ENCODE measurements at regions not wholly inside any gene's neighbourhood (a gene's known extent, or its start where the extent isn't known, plus 50 kb on each side); places are given as distances from the start of the nearest gene placed in this dataset.

GRCh38 chr15:72982714-72983113, 69.5 kb upstream of the NEO1 start:
- Histone ChIP-seq H3K4me3 (ENCODE audit: low read depth, low read length) (no peak overlapping the region), H3K4me1 (ENCODE audit: control insufficient read depth, insufficient read depth, low read length, unreplicated experiment) (no peaks in the 10 kb centered on the region), H3K27ac (ENCODE audit: low read depth, low read length) (no peak overlapping the region), H3K27me3 (ENCODE audit: insufficient read depth, low read length) (no peaks in the 10 kb centered on the region), H3K79me2 (ENCODE audit: control insufficient read depth, insufficient read depth, low read length, unreplicated experiment) (no peaks in the 10 kb centered on the region), H3K36me3 (ENCODE audit: insufficient read depth, low read length) (no peaks in the 10 kb centered on the region), H2AFZ (ENCODE audit: low read length, unreplicated experiment) (no peak overlapping the region)

GRCh38 chr15:72980661-72981060, 71.6 kb upstream of the NEO1 start:
- Histone ChIP-seq H3K36me3 (ENCODE audit: insufficient read depth, low read length) (no peaks in the 10 kb centered on the region), H3K4me3 (ENCODE audit: low read depth, low read length) (no peak overlapping the region), H2AFZ (ENCODE audit: low read length, unreplicated experiment) (no peak overlapping the region), H3K27ac (ENCODE audit: low read depth, low read length) (no peak overlapping the region), H3K27me3 (ENCODE audit: insufficient read depth, low read length) (no peaks in the 10 kb centered on the region), H3K4me1 (ENCODE audit: control insufficient read depth, insufficient read depth, low read length, unreplicated experiment) (no peaks in the 10 kb centered on the region), H3K79me2 (ENCODE audit: control insufficient read depth, insufficient read depth, low read length, unreplicated experiment) (no peaks in the 10 kb centered on the region)

- H3K4me1 ChIP-seq (ENCODE audit: control insufficient read depth, insufficient read depth, low read length, unreplicated experiment): no peaks in the 10 kb centered on the region
- H2AFZ ChIP-seq (ENCODE audit: low read length, unreplicated experiment): no peak overlapping the region
- H3K27ac ChIP-seq (ENCODE audit: low read depth, low read length): no peak overlapping the region
- H3K4me3 ChIP-seq (ENCODE audit: low read depth, low read length): no peak overlapping the region
- H3K27me3 ChIP-seq (ENCODE audit: insufficient read depth, low read length): no peaks in the 10 kb centered on the region
- H3K36me3 ChIP-seq (ENCODE audit: insufficient read depth, low read length): no peaks in the 10 kb centered on the region
- no peaks in the 10 kb centered on the region for H3K79me2 ChIP-seq (ENCODE audit: control insufficient read depth, insufficient read depth, low read length, unreplicated experiment)
Observed at GRCh38 chr15:72979791-72980190, 72.5 kb upstream of the NEO1 start.

DNA sequence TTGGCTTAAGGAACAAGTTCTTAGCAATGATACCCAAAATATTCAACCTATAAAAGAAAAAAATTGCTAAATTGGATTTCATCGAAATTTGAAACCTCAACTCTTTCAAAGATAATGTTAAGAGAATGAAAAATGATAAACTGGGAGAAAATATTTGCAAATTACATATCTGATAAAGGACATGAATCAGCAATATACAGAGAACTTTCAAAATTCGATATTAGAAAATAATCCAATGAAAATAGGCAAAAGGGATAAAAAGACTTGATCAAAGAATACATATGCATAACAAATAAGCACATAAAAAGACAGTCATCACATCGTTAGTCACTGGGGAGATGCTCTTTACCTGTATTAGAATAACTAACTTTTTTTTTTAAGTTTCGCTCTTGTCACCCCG, 73.0 kb upstream of the NEO1 start:
- no peak overlapping the region for H3K27ac ChIP-seq (ENCODE audit: low read depth, low read length)
- H3K79me2 ChIP-seq (ENCODE audit: control insufficient read depth, insufficient read depth, low read length, unreplicated experiment): no peaks in the 10 kb centered on the region
- H2AFZ ChIP-seq (ENCODE audit: low read length, unreplicated experiment): no peak overlapping the region
- H3K27me3 ChIP-seq (ENCODE audit: insufficient read depth, low read length): no peaks in the 10 kb centered on the region
- no peak overlapping the region for H3K4me3 ChIP-seq (ENCODE audit: low read depth, low read length)
- H3K36me3 ChIP-seq (ENCODE audit: insufficient read depth, low read length): no peaks in the 10 kb centered on the region
- H3K4me1 ChIP-seq (ENCODE audit: control insufficient read depth, insufficient read depth, low read length, unreplicated experiment): no peaks in the 10 kb centered on the region

DNA sequence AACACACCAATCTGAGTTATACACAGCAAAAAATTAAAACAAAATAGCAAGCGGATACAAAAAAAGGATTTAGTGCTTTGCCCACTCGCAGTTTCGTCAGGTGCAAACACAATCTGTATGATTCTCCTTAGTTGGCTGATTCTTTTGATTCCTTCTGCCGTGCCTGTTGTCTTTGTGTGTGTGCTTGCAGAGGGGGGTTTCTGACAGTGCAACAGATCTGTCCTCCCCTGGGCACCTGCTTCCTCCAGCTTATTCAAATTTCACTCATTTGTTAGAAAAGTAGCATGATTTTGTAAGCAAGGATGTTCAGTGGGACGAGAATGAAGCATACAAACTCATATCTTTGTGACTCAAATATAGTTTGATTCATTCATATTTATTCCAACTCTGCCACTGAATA, 74.0 kb upstream of the NEO1 start:
- no peaks in the 10 kb centered on the region for H3K4me1 ChIP-seq (ENCODE audit: control insufficient read depth, insufficient read depth, low read length, unreplicated experiment)
- no peak overlapping the region for H3K4me3 ChIP-seq (ENCODE audit: low read depth, low read length)

DNA sequence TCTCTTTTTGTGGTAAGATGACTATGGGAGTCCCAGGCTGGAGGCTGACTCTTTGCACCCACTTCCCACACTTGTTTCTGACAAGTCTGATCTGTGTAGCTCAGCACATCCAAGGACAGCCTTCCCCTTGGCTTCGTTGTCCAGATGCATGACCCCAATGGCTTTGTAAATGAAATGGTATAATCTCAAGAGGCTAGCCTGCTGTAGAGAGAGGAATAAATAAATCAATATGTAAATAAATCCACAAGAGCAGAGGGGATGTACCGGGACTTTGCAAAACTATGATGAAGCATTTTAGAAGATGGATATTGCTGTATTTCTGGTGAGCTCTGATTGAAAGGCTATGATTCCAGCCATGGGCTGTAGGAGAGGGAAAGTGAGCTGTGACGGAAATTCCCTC, 79.9 kb upstream of the NEO1 start:
- no peak overlapping the region for H3K27ac ChIP-seq (ENCODE audit: low read depth, low read length)
- peaks cover 11% of the 10 kb centered on the region for H3K4me1 ChIP-seq (ENCODE audit: control insufficient read depth, insufficient read depth, low read length, unreplicated experiment)
- H3K4me3 ChIP-seq (ENCODE audit: low read depth, low read length): no peak overlapping the region
- H3K36me3 ChIP-seq (ENCODE audit: insufficient read depth, low read length): no peaks in the 10 kb centered on the region
- H3K79me2 ChIP-seq (ENCODE audit: control insufficient read depth, insufficient read depth, low read length, unreplicated experiment): no peaks in the 10 kb centered on the region
- no peaks in the 10 kb centered on the region for H3K27me3 ChIP-seq (ENCODE audit: insufficient read depth, low read length)
- H2AFZ ChIP-seq (ENCODE audit: low read length, unreplicated experiment): no peak overlapping the region

More for the DNA sequence above, 74.0 kb upstream of the NEO1 start:
- Histone ChIP-seq H2AFZ (ENCODE audit: low read length, unreplicated experiment) (no peak overlapping the region), H3K36me3 (ENCODE audit: insufficient read depth, low read length) (no peaks in the 10 kb centered on the region), H3K27ac (ENCODE audit: low read depth, low read length) (no peak overlapping the region), H3K79me2 (ENCODE audit: control insufficient read depth, insufficient read depth, low read length, unreplicated experiment) (no peaks in the 10 kb centered on the region), H3K27me3 (ENCODE audit: insufficient read depth, low read length) (no peaks in the 10 kb centered on the region)

DNA sequence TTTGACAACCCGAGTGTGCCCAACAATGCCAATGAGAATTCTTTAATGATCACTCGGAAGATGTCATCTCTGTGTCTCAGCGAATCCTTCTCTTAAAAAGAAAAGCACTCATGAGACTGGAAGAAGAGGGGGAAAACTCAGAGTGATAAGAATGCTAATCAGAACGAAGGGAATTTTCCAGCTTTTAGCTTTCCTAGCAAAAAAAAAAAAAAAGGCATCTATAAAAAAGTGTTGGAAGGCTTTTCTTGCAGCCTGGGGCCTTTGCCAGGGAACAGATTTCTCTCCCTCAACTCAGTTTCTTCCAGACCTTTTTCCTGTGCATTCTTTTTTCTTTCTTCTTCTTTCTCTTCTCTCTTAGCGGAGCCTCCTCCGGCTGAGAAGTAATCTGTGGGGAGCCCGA, 80.5 kb upstream of the NEO1 start:
- Histone ChIP-seq H3K27me3 (ENCODE audit: insufficient read depth, low read length) (no peaks in the 10 kb centered on the region), H3K27ac (ENCODE audit: low read depth, low read length) (no peak overlapping the region), H3K36me3 (ENCODE audit: insufficient read depth, low read length) (no peaks in the 10 kb centered on the region), H3K4me3 (ENCODE audit: low read depth, low read length) (peak overlapping the region; percentile 69), H3K4me1 (ENCODE audit: control insufficient read depth, insufficient read depth, low read length, unreplicated experiment) (peaks cover 11% of the 10 kb centered on the region), H3K79me2 (ENCODE audit: control insufficient read depth, insufficient read depth, low read length, unreplicated experiment) (no peaks in the 10 kb centered on the region), H2AFZ (ENCODE audit: low read length, unreplicated experiment) (peak overlapping the region; percentile 86)

GRCh38 chr15:72970933-72971760, 81.1 kb upstream of the NEO1 start:
- H3K4me3 ChIP-seq (ENCODE audit: low read depth, low read length): peak overlapping the region; percentile 69
- H3K79me2 ChIP-seq (ENCODE audit: control insufficient read depth, insufficient read depth, low read length, unreplicated experiment): no peaks in the 10 kb centered on the region
- peak overlapping the region; percentile 86 for H2AFZ ChIP-seq (ENCODE audit: low read length, unreplicated experiment)

DNA sequence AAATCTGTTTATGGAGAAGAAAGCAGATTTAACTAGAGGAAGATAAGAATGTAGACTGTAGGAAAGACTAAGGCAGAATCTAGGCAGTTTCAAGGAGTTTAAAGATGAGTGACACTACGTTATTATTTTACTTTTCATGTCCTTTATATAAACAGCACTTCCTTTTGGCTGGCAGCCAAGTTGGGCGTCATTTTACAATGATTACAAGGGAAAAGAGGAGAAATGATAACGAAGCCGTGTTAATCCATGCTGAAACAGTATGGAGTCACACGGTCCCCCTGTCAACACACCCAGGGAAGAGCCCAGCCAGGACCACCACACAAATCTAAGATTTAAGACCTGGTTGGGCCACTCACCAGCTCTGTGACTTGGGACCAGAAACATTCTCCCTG, 83.7 kb upstream of the NEO1 start:
- H2AFZ ChIP-seq (ENCODE audit: low read length, unreplicated experiment): no peak overlapping the region
- no peaks in the 10 kb centered on the region for H3K36me3 ChIP-seq (ENCODE audit: insufficient read depth, low read length)
- H3K4me3 ChIP-seq (ENCODE audit: low read depth, low read length): no peak overlapping the region
- H3K27me3 ChIP-seq (ENCODE audit: insufficient read depth, low read length): no peaks in the 10 kb centered on the region
- H3K79me2 ChIP-seq (ENCODE audit: control insufficient read depth, insufficient read depth, low read length, unreplicated experiment): no peaks in the 10 kb centered on the region
- H3K4me1 ChIP-seq (ENCODE audit: control insufficient read depth, insufficient read depth, low read length, unreplicated experiment): peaks cover 11% of the 10 kb centered on the region
- H3K27ac ChIP-seq (ENCODE audit: low read depth, low read length): no peak overlapping the region

More at GRCh38 chr15:72970933-72971760, 81.1 kb upstream of the NEO1 start:
- Histone ChIP-seq H3K36me3 (ENCODE audit: insufficient read depth, low read length) (no peaks in the 10 kb centered on the region), H3K27ac (ENCODE audit: low read depth, low read length) (no peak overlapping the region), H3K27me3 (ENCODE audit: insufficient read depth, low read length) (no peaks in the 10 kb centered on the region), H3K4me1 (ENCODE audit: control insufficient read depth, insufficient read depth, low read length, unreplicated experiment) (peaks cover 11% of the 10 kb centered on the region)

GRCh38 chr15:72967811-72968530, 84.3 kb upstream of the NEO1 start:
- H3K27me3 ChIP-seq (ENCODE audit: insufficient read depth, low read length): no peaks in the 10 kb centered on the region
- no peaks in the 10 kb centered on the region for H3K79me2 ChIP-seq (ENCODE audit: control insufficient read depth, insufficient read depth, low read length, unreplicated experiment)
- peaks cover 11% of the 10 kb centered on the region for H3K4me1 ChIP-seq (ENCODE audit: control insufficient read depth, insufficient read depth, low read length, unreplicated experiment)
- H3K4me3 ChIP-seq (ENCODE audit: low read depth, low read length): no peak overlapping the region
- no peak overlapping the region for H2AFZ ChIP-seq (ENCODE audit: low read length, unreplicated experiment)
- H3K36me3 ChIP-seq (ENCODE audit: insufficient read depth, low read length): no peaks in the 10 kb centered on the region
- H3K27ac ChIP-seq (ENCODE audit: low read depth, low read length): no peak overlapping the region

- H3K36me3 ChIP-seq (ENCODE audit: insufficient read depth, low read length): no peaks in the 10 kb centered on the region
- H3K79me2 ChIP-seq (ENCODE audit: control insufficient read depth, insufficient read depth, low read length, unreplicated experiment): no peaks in the 10 kb centered on the region
- no peak overlapping the region for H3K4me3 ChIP-seq (ENCODE audit: low read depth, low read length)
Observed at GRCh38 chr15:72967397-72967796, 84.9 kb upstream of the NEO1 start.

More at GRCh38 chr15:72967397-72967796, 84.9 kb upstream of the NEO1 start:
- Histone ChIP-seq H3K4me1 (ENCODE audit: control insufficient read depth, insufficient read depth, low read length, unreplicated experiment) (peaks cover 11% of the 10 kb centered on the region), H3K27me3 (ENCODE audit: insufficient read depth, low read length) (no peaks in the 10 kb centered on the region), H2AFZ (ENCODE audit: low read length, unreplicated experiment) (no peak overlapping the region), H3K27ac (ENCODE audit: low read depth, low read length) (no peak overlapping the region)
